ENCODE measurements at regions not wholly inside any gene's neighbourhood (a gene's known extent, or its start where the extent isn't known, plus 50 kb on each side); places are given as distances from the start of the nearest gene placed in this dataset.

DNA sequence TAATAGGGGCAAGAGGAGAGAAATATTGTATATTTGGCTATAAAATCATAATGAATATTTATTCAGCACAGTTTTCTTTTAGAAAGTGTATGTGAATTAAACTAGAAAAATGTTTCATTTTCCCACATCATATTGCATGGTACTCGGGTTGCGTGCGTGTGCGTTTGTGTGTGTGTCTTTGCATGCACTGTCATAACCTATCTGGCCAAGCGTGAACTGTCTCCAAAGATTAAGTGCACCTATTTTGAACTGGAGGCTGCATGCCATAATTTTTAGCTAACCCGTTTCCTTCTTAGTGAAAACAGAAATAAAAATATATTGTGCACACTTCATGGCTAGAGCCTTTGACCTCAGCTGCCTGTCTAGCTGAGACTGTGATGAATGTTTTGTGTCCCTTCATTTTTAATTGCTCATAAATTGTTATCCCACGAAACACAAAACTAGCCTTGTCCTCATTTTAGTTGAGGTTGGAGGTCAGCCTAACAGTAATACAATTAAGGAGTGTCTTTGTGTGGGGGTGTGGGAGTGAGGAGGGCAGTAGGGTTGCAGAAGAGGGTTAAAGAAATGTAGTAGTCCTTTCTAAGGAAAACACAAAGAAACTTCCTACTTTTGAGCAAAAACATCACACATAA lies 336.1 kb upstream of the POU3F2 start:
- Histone ChIP-seq H3K27me3 (ENCODE audit: insufficient read depth, poor library complexity, severe bottlenecking) (no peaks in the 10 kb centered on the region), H3K27ac (replicated peaks) (no peak overlapping the region), H3K4me3 (replicated peaks; ENCODE audit: insufficient read depth, low read length) (no peak overlapping the region)
- no peak for DNase-seq (ENCODE audit: low read depth in 1 of 2, low spot score in 1 of 2)
- TF ChIP-seq SPI1 (IDR thresholded peaks at IDR 0.05; ENCODE audit: borderline replicate concordance, low read depth) (no peak), POLR2AphosphoS5 (IDR thresholded peaks at IDR 0.05; ENCODE audit: low read depth) (no peak), GABPA (IDR thresholded peaks at IDR 0.05; ENCODE audit: low read depth) (no peak)
- TF ChIP-seq, protein P1, sequence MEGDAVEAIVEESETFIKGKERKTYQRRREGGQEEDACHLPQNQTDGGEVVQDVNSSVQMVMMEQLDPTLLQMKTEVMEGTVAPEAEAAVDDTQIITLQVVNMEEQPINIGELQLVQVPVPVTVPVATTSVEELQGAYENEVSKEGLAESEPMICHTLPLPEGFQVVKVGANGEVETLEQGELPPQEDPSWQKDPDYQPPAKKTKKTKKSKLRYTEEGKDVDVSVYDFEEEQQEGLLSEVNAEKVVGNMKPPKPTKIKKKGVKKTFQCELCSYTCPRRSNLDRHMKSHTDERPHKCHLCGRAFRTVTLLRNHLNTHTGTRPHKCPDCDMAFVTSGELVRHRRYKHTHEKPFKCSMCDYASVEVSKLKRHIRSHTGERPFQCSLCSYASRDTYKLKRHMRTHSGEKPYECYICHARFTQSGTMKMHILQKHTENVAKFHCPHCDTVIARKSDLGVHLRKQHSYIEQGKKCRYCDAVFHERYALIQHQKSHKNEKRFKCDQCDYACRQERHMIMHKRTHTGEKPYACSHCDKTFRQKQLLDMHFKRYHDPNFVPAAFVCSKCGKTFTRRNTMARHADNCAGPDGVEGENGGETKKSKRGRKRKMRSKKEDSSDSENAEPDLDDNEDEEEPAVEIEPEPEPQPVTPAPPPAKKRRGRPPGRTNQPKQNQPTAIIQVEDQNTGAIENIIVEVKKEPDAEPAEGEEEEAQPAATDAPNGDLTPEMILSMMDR (IDR thresholded peaks at IDR 0.05; ENCODE audit: insufficient read depth, low read length), result no peak
- TF ChIP-seq, protein P2, sequence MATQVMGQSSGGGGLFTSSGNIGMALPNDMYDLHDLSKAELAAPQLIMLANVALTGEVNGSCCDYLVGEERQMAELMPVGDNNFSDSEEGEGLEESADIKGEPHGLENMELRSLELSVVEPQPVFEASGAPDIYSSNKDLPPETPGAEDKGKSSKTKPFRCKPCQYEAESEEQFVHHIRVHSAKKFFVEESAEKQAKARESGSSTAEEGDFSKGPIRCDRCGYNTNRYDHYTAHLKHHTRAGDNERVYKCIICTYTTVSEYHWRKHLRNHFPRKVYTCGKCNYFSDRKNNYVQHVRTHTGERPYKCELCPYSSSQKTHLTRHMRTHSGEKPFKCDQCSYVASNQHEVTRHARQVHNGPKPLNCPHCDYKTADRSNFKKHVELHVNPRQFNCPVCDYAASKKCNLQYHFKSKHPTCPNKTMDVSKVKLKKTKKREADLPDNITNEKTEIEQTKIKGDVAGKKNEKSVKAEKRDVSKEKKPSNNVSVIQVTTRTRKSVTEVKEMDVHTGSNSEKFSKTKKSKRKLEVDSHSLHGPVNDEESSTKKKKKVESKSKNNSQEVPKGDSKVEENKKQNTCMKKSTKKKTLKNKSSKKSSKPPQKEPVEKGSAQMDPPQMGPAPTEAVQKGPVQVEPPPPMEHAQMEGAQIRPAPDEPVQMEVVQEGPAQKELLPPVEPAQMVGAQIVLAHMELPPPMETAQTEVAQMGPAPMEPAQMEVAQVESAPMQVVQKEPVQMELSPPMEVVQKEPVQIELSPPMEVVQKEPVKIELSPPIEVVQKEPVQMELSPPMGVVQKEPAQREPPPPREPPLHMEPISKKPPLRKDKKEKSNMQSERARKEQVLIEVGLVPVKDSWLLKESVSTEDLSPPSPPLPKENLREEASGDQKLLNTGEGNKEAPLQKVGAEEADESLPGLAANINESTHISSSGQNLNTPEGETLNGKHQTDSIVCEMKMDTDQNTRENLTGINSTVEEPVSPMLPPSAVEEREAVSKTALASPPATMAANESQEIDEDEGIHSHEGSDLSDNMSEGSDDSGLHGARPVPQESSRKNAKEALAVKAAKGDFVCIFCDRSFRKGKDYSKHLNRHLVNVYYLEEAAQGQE (IDR thresholded peaks at IDR 0.05; ENCODE audit: insufficient replicate concordance, low read depth), result no peak

DNA sequence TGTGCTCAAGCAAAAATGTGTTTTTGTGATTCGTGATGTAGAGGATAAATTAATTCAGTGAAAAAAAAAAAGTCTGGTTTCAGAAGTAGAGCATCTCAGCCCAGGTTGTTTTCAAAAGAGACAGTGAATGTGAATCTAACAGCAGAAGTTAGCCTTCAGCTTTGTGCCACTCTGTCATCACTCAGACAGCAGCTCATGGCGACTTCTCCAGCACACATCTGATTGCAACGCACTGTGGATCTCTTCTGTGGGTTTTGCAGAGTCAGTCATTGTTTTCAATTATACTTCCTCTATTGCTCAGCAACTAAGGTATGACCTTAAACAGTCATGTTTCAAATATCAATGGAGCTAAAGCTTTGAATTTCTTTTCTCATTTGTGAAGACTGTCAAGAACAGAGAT lies 335.5 kb upstream of the POU3F2 start:
- H3K27ac ChIP-seq (replicated peaks), result no peak overlapping the region
- DNase-seq (ENCODE audit: low read depth in 1 of 2, low spot score in 1 of 2), result no peak
- no peak overlapping the region for H3K4me3 ChIP-seq (replicated peaks; ENCODE audit: insufficient read depth, low read length)
- H3K27me3 ChIP-seq (ENCODE audit: insufficient read depth, poor library complexity, severe bottlenecking), result no peaks in the 10 kb centered on the region
- TF ChIP-seq GABPA (IDR thresholded peaks at IDR 0.05; ENCODE audit: low read depth) (no peak), SPI1 (IDR thresholded peaks at IDR 0.05; ENCODE audit: borderline replicate concordance, low read depth) (no peak), POLR2AphosphoS5 (IDR thresholded peaks at IDR 0.05; ENCODE audit: low read depth) (no peak)
- TF ChIP-seq, protein P2 (IDR thresholded peaks at IDR 0.05; ENCODE audit: insufficient replicate concordance, low read depth), result no peak
- TF ChIP-seq, protein P1 (IDR thresholded peaks at IDR 0.05; ENCODE audit: insufficient read depth, low read length), result no peak

DNA sequence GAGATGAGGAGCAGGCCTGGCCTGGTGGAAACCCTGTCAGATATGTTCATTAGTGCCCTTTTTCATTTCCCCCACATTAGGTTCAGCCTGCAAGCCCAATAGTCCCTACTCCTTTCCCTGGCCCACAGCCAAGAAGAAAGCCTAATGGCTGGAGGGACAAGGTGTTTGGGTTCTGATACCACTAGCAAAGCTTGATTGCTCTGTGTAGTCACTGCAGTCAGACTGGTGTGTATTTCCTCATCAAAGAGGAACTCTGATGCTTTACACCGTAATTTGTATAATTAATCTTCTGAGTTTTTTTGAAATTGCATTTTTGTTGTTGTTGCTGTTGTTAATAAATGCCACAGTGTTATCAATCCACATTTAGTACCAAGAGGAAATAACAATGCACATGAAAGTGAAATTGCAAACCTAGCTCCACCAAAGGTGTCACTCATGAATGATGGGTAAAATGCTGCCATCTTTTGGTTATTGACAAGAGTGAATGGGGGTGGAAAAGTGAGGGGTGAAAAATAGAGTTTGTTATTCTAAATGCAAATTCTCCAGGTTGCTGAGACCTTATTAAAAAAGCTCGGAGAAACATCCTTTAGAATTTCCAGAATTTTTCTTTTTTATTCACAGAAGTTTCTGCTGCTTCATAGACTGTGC lies 320.2 kb upstream of the POU3F2 start:
- DNase-seq (ENCODE audit: low read depth in 1 of 2, low spot score in 1 of 2), result no peak
- Histone ChIP-seq H3K27me3 (ENCODE audit: insufficient read depth, poor library complexity, severe bottlenecking) (no peaks in the 10 kb centered on the region), H3K27ac (replicated peaks) (no peak overlapping the region), H3K4me3 (replicated peaks; ENCODE audit: insufficient read depth, low read length) (no peak overlapping the region)
- TF ChIP-seq SPI1 (IDR thresholded peaks at IDR 0.05; ENCODE audit: borderline replicate concordance, low read depth), result no peak
- TF ChIP-seq POLR2AphosphoS5 (IDR thresholded peaks at IDR 0.05; ENCODE audit: low read depth), result no peak
- no peak for TF ChIP-seq GABPA (IDR thresholded peaks at IDR 0.05; ENCODE audit: low read depth)
- TF ChIP-seq, protein P2 (IDR thresholded peaks at IDR 0.05; ENCODE audit: insufficient replicate concordance, low read depth), result no peak
- TF ChIP-seq, protein P1 (IDR thresholded peaks at IDR 0.05; ENCODE audit: insufficient read depth, low read length), result no peak

Measured in HL-60 (cell line).